Vagina (tissue), 2 donors: ENCODE measurements at regions not wholly inside any gene's neighbourhood (a gene's known extent, or its start where the extent isn't known, plus 50 kb on each side); places are given as distances from the start of the nearest gene placed in this dataset.
"Not testable (repeated sequence)": the region's sequence is repeated elsewhere in the genome, so short reads cannot be mapped to it uniquely, and the experiment has no call there.

Source experiments
- POLR2A ChIP-seq, 2 donors: fragments of 450-650 bp; IDR thresholded peaks; one replicate each; pipeline ENCODE4 v1.6.1; 2017; ENCODE audit warnings: antibody characterized with exemption in 2 of 2, mild to moderate bottlenecking in 2 of 2, moderate library complexity in 2 of 2
- POLR2AphosphoS5 ChIP-seq, 2 donors: sonication (generic); formaldehyde crosslinking; IDR thresholded peaks; one replicate each; pipeline ENCODE4 v1.9.0; 2017; ENCODE audit warnings: antibody characterized with exemption in 2 of 2, mild to moderate bottlenecking in 2 of 2, low read depth in 1 of 2; ENCODE audit not compliant: insufficient read depth in 1 of 2

DNA sequence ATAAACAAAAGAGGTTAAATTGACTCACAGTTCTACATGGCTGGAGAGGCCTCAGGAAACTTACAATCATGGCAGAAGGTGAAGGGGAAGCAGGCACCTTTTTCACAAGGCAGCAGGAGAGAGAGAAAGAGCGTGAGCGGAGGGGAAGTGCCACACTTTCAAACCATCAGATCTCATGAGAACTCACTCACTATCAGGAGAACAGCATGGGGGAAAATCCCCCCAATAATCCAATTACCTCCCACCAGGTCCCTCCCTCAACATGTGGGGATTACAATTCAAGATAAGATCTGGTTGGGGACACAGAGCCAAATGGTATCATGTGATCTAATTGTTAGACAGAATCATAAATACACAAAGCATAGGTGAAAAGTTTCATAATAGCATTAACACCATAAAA is 69.5 kb upstream of the FOLH1 start:
- not testable (repeated sequence) for TF ChIP-seq POLR2AphosphoS5 (IDR thresholded peaks at IDR 0.05; ENCODE audit: insufficient read depth in 1 of 2, low read depth in 1 of 2); POLR2A (IDR thresholded peaks at IDR 0.05)
